ENCODE measurements at regions not wholly inside any gene's neighbourhood (a gene's known extent, or its start where the extent isn't known, plus 50 kb on each side); places are given as distances from the start of the nearest gene placed in this dataset.

DNA sequence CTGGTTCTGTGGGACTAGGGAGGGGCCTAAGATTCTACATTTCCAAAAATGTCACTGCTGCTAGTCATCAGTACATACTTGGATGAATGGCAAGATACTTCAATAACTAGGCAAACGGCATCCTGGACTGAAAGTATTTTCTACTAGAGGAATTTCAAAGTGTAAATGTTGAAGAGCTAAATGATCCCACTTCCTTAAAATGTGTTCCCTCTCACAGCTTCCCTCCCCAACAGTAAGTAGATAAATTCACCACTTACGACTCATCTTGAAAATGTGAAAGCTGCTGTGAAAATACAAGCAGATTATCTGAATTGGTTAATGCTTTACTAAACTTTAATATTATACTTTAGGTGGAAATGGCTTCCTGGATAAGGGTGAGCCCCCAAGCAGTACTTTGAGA lies 1571.5 kb upstream of the WWC1 start:
- no peaks in the 10 kb centered on the region for H3K79me2 ChIP-seq
- no peaks in the 10 kb centered on the region for H3K9me2 ChIP-seq (replicated peaks; ENCODE audit: insufficient read depth)
- TF ChIP-seq, protein P1, sequence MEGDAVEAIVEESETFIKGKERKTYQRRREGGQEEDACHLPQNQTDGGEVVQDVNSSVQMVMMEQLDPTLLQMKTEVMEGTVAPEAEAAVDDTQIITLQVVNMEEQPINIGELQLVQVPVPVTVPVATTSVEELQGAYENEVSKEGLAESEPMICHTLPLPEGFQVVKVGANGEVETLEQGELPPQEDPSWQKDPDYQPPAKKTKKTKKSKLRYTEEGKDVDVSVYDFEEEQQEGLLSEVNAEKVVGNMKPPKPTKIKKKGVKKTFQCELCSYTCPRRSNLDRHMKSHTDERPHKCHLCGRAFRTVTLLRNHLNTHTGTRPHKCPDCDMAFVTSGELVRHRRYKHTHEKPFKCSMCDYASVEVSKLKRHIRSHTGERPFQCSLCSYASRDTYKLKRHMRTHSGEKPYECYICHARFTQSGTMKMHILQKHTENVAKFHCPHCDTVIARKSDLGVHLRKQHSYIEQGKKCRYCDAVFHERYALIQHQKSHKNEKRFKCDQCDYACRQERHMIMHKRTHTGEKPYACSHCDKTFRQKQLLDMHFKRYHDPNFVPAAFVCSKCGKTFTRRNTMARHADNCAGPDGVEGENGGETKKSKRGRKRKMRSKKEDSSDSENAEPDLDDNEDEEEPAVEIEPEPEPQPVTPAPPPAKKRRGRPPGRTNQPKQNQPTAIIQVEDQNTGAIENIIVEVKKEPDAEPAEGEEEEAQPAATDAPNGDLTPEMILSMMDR (IDR thresholded peaks at IDR 0.05; ENCODE audit: poor library complexity) = no peak
- TF ChIP-seq EZH2phosphoT487 (IDR thresholded peaks at IDR 0.05; ENCODE audit: low read depth, severe bottlenecking, unreplicated experiment) (no peak), EZH2 (IDR thresholded peaks at IDR 0.05; ENCODE audit: borderline replicate concordance) (no peak)
- WGBS (ENCODE audit: low lambda C conversion rate, missing lambda C conversion rate) = 71% methylated on average over 2 of the region's 2 CpGs
- DNase-seq (ENCODE audit: low spot score) = no peak
- peaks cover 5% of the 10 kb centered on the region for H3K4me1 ChIP-seq (ENCODE audit: insufficient read depth)
- no peaks in the 10 kb centered on the region for H3K9me3 ChIP-seq (ENCODE audit: low read depth)
- H2AFZ ChIP-seq = no peak overlapping the region
- no peaks in the 10 kb centered on the region for H4K20me1 ChIP-seq (ENCODE audit: insufficient read depth, poor library complexity, severe bottlenecking)
- no peak overlapping the region for H3K4me3 ChIP-seq
- no peaks in the 10 kb centered on the region for H3K36me3 ChIP-seq (replicated peaks; ENCODE audit: insufficient read depth, low read depth)
- H3K4me2 ChIP-seq = no peak overlapping the region
- no peak overlapping the region for H3K27ac ChIP-seq
- no peaks in the 10 kb centered on the region for H3K27me3 ChIP-seq

DNA sequence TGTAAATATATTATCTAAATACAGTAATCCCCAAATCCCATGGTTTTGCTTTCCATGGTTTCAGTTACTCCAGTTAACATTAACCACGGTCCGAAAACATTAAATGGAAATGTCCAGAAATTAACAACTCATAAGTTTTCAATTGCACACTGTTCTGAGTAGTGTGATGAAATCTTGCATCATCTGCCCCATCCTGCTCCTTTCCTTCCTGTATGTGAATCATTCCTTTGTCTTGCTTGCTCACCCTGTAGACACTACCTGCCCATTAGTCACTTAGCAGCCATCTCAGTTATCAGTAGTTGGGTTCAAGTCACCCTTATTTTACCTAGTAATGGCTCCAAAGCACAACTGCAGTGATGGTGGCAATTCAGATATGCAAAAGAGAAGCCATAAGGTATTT lies 1568.5 kb upstream of the WWC1 start:
- Histone ChIP-seq H3K9me2 (replicated peaks; ENCODE audit: insufficient read depth) (no peaks in the 10 kb centered on the region), H3K27ac (no peak overlapping the region)

DNA sequence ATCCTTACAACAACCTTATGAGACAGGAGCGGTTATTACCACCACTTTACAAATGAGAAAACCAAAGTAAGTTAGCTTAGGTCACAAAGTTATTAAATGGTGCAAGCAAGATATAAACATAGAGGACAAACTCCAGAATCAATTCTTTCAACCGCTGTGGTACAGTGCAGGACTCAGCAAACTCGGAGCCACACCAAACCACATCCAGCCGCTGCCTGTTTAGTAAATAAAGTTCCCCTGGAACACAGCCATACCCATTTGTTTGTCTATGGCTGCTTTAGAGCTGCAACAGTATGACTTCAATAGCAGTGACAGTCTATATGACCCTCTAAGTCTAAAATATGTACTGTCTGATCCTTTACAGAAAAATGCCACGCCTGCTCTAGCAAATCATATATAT lies 1567.2 kb upstream of the WWC1 start:
- Histone ChIP-seq H3K9me3 (ENCODE audit: low read depth) (no peaks in the 10 kb centered on the region), H3K4me2 (no peak overlapping the region)
- 56% methylated on average over 5 of the region's 5 CpGs for WGBS (ENCODE audit: low lambda C conversion rate, missing lambda C conversion rate)

More for the DNA sequence above, 1568.5 kb upstream of the WWC1 start:
- no peaks in the 10 kb centered on the region for H3K4me1 ChIP-seq (ENCODE audit: insufficient read depth)
- no peaks in the 10 kb centered on the region for H3K36me3 ChIP-seq (replicated peaks; ENCODE audit: insufficient read depth, low read depth)
- H3K4me3 ChIP-seq = no peak overlapping the region
- no peaks in the 10 kb centered on the region for H3K27me3 ChIP-seq
- WGBS (ENCODE audit: low lambda C conversion rate, missing lambda C conversion rate) = 89% methylated on average over 2 of the region's 2 CpGs
- H4K20me1 ChIP-seq (ENCODE audit: insufficient read depth, poor library complexity, severe bottlenecking) = no peaks in the 10 kb centered on the region
- H3K4me2 ChIP-seq = no peak overlapping the region
- no peaks in the 10 kb centered on the region for H3K9me3 ChIP-seq (ENCODE audit: low read depth)
- DNase-seq (ENCODE audit: low spot score) = peak; percentile 10
- no peak overlapping the region for H2AFZ ChIP-seq
- TF ChIP-seq EZH2phosphoT487 (IDR thresholded peaks at IDR 0.05; ENCODE audit: low read depth, severe bottlenecking, unreplicated experiment) (no peak), EZH2 (IDR thresholded peaks at IDR 0.05; ENCODE audit: borderline replicate concordance) (no peak)
- TF ChIP-seq, protein P1 (IDR thresholded peaks at IDR 0.05; ENCODE audit: poor library complexity) = no peak
- no peaks in the 10 kb centered on the region for H3K79me2 ChIP-seq

More for the DNA sequence above, 1567.2 kb upstream of the WWC1 start:
- no peak overlapping the region for H2AFZ ChIP-seq
- H3K36me3 ChIP-seq (replicated peaks; ENCODE audit: insufficient read depth, low read depth) = no peaks in the 10 kb centered on the region
- H4K20me1 ChIP-seq (ENCODE audit: insufficient read depth, poor library complexity, severe bottlenecking) = no peaks in the 10 kb centered on the region
- H3K4me3 ChIP-seq = no peak overlapping the region
- H3K27ac ChIP-seq = no peak overlapping the region
- H3K9me2 ChIP-seq (replicated peaks; ENCODE audit: insufficient read depth) = no peaks in the 10 kb centered on the region
- no peaks in the 10 kb centered on the region for H3K27me3 ChIP-seq
- H3K79me2 ChIP-seq = no peaks in the 10 kb centered on the region
- no peaks in the 10 kb centered on the region for H3K4me1 ChIP-seq (ENCODE audit: insufficient read depth)
- TF ChIP-seq, protein P1 (IDR thresholded peaks at IDR 0.05; ENCODE audit: poor library complexity) = no peak
- TF ChIP-seq EZH2phosphoT487 (IDR thresholded peaks at IDR 0.05; ENCODE audit: low read depth, severe bottlenecking, unreplicated experiment) (no peak), EZH2 (IDR thresholded peaks at IDR 0.05; ENCODE audit: borderline replicate concordance) (no peak)
- peak; percentile 28 for DNase-seq (ENCODE audit: low spot score)

Data from hepatocyte (in vitro differentiated cells).